KOPT-K1 (cell line): ENCODE measurements at regions not wholly inside any gene's neighbourhood (a gene's known extent, or its start where the extent isn't known, plus 50 kb on each side); places are given as distances from the start of the nearest gene placed in this dataset.

Source experiments
- H3K27ac ChIP-seq: fragments of 200-600 bp; sonication (generic); 2 replicates; pipeline ENCODE4 v1.5.1; 2016; ENCODE audit warnings: antibody characterized with exemption, mild to moderate bottlenecking, low read depth, low read length; ENCODE audit not compliant: poor library complexity, severe bottlenecking
- H3K36me3 ChIP-seq: fragments of 200-600 bp; sonication (generic); 2 replicates; pipeline ENCODE4 v1.5.1; 2017; ENCODE audit warnings: antibody characterized with exemption, mild to moderate bottlenecking, low read length, moderate library complexity; ENCODE audit not compliant: insufficient read depth
- H3K9me3 ChIP-seq: fragments of 200-600 bp; sonication (generic); 2 replicates; pipeline ENCODE4 v1.5.1; 2017; ENCODE audit warnings: antibody characterized with exemption, low read length, mild to moderate bottlenecking; ENCODE audit not compliant: insufficient read depth, poor library complexity, severe bottlenecking

DNA sequence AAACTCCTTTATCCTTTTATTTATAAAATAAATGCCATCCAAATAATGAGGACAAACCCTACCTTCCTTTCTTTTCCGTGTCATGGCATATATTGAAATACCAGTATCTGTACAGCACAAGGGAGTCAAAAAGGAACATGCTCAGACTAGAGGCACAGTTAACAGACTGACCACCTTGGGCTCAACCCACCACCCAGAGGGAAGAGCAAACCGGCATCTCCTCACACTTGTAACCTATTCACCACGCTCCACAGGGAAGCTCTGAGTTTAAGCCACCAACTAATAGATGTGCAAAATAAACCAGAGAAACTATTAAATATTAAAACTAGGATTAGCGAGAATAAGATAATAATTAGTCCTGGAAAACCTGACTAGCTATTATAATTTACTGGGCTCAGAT lies 112.7 kb downstream of the SIPA1L2 start:
- no peaks in the 10 kb centered on the region for H3K9me3 ChIP-seq
- no peak overlapping the region for H3K27ac ChIP-seq

DNA sequence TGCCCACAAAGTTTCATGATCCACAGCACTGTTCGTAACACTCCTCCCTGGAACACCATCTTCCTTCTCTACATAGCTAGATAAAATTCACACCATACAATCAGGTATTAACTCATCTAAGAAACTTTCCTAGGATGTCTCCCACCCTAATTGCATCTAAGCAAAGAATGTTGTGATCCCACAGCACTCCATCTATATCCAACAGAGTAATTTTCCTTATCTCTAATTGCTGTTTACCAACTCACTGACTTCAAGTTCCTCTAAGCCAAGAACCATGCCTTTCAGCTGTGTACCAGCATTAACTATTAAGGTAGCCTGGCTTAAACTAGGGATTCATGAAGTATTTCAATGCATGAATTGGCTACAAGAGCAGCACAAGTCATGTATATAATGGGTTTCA lies 114.2 kb downstream of the SIPA1L2 start:
- Histone ChIP-seq H3K27ac (no peak overlapping the region), H3K9me3 (no peaks in the 10 kb centered on the region), H3K36me3 (no peaks in the 10 kb centered on the region)

More for the DNA sequence above, 112.7 kb downstream of the SIPA1L2 start:
- H3K36me3 ChIP-seq: no peaks in the 10 kb centered on the region

DNA sequence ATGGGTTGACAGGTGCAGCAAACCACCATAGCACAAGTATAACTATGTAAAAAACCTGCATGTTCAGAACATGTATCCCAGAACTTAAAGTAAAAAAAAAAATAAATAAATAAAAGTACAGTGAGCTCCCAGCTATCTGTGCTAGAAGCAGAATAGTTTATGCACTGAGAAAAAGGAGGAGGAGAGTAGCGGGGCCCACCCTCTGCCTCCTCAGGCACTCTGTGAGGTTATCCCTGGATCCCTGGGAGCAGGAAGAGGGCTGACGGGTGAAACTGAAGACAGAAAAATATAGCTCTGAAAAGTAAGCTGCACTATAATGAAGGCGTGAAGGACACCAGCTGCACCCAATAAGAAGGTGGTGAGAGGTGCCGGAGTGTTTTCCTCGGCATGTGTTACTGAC lies 117.2 kb downstream of the SIPA1L2 start:
- Histone ChIP-seq H3K9me3 (no peaks in the 10 kb centered on the region), H3K27ac (no peak overlapping the region), H3K36me3 (no peaks in the 10 kb centered on the region)

GRCh38 chr1:232511172-232511571 lies 118.8 kb downstream of the SIPA1L2 start:
- H3K36me3 ChIP-seq: no peaks in the 10 kb centered on the region
- H3K27ac ChIP-seq: no peak overlapping the region
- no peaks in the 10 kb centered on the region for H3K9me3 ChIP-seq

DNA sequence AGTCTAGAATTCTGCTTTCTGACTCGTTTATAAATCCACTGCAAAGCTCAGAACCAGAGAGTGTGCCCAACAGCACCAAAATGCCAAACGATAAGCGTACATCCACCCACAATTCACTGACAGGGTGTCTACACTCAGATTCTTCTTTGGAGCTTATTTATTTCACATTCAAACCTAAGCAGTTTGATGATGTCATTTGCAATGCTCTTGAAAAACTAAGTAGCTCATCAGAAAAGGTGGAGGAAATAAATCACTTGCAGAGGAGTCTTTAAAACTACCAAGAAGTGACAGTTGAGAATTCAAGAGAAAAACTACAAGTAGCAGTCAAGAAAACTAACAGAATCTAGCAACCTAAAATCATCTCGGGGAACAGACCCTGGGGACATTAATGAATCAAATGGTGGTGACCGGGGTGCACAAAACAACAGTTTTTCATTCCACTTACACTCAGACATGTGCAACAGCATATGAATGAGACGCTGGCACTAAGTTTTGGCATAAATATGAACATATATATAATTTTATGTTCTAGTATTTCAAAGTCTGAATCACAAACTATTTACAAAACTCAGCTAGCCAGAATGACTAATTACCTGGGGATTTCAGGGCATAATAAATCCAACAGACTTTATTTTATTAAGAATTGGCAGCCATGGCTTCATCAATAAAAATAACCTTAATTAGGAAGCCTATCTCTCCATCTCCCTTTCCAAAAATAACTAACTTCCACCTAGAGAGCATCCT lies 119.4 kb downstream of the SIPA1L2 start:
- H3K27ac ChIP-seq: no peak overlapping the region
- H3K9me3 ChIP-seq: no peaks in the 10 kb centered on the region
- H3K36me3 ChIP-seq: no peaks in the 10 kb centered on the region

- no peak overlapping the region for H3K27ac ChIP-seq
- no peaks in the 10 kb centered on the region for H3K36me3 ChIP-seq
These were observed 120.4 kb downstream of the SIPA1L2 start for GRCh38 chr1:232509570-232509969.

DNA sequence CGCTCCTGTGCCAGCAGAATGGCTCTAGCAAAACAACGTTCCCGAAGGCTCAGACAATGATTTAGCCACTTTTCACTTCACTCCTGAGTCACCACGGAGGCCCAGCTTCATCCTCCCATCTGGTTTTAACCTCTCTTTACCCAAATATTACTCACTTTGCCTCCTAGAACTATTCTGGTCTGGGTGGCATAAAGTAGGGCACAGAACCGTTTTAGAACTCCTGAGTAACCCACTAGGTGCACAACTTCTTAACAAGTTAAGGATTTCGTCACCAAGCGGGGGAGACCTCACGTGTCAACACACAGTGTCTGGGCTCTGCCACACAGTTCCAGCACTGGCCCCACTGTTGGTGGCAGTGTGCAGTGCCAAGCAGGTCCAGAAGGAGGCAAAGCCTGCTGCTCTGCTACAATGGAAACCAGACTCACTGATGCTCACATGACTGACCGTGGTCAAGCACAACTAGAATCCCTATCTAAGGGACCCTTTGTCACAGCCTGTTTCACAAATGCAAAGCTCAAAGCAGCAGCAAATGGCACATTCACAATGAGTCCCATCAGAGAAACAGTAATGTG lies 121.7 kb downstream of the SIPA1L2 start:
- Histone ChIP-seq H3K27ac (no peak overlapping the region), H3K9me3 (no peaks in the 10 kb centered on the region), H3K36me3 (no peaks in the 10 kb centered on the region)

More at GRCh38 chr1:232509570-232509969, 120.4 kb downstream of the SIPA1L2 start:
- H3K9me3 ChIP-seq: no peaks in the 10 kb centered on the region

GRCh38 chr1:232507571-232507970 lies 122.4 kb downstream of the SIPA1L2 start:
- Histone ChIP-seq H3K9me3 (no peaks in the 10 kb centered on the region), H3K36me3 (no peaks in the 10 kb centered on the region), H3K27ac (no peak overlapping the region)

GRCh38 chr1:232505884-232506283 lies 124.0 kb downstream of the SIPA1L2 start:
- Histone ChIP-seq H3K36me3 (no peaks in the 10 kb centered on the region), H3K27ac (no peak overlapping the region), H3K9me3 (no peaks in the 10 kb centered on the region)

DNA sequence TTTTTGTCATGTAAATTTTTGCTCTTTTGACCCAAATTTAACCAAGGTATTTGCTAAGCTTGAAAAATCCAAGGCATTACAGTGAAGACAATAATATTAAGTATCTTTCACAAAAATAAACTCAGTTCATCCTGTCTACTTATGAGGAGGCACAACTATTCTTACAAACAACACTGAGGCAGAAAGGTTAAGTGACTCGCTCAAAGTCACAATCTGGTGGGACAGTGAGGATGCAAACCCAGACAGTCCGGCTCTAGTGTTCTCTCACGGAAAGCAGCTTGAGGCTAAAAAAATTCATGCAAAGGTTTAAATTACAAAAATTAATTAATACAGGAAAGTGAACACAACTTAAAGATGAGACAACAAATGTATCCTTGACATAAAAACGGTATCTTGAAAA lies 125.3 kb downstream of the SIPA1L2 start:
- Histone ChIP-seq H3K36me3 (no peaks in the 10 kb centered on the region), H3K27ac (no peak overlapping the region), H3K9me3 (no peaks in the 10 kb centered on the region)

DNA sequence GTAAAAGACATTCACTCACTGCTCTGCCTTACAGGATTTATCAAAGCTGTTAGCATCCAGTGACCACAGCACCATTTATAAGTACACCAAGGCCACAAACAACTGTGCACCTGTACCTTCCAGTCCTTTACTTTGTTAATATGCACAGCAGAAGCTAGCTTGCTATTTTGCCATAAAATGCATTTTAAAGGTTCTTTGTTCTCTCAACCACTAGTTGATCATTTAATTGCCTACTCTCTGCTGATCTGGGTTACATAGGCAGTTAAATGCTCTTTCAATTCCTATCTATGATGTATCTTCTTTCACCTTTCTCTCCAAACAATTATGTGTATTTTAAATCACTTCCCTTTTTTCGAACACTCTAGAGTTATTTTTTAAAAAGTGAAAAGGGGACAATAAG lies 126.4 kb downstream of the SIPA1L2 start:
- Histone ChIP-seq H3K36me3 (no peaks in the 10 kb centered on the region), H3K27ac (no peak overlapping the region), H3K9me3 (no peaks in the 10 kb centered on the region)

DNA sequence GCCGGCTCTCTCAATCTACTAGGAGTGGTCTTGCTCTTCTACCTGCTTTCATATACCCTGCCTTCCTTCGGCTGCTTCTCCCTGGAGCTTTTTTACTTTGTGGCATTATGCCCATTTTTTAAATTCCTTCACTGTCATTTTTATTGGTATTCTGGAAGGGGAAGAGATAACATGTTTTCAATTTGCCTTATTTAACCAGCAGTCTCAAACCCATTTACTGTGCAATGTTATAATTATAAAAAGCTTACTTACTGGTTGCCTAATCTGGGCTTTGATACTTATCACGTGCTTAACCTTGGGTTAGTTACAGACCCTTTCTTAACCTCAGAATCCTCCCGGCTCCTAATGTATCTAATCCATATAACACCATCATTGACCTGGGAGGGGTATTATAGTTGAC lies 128.1 kb downstream of the SIPA1L2 start:
- no peaks in the 10 kb centered on the region for H3K36me3 ChIP-seq
- no peaks in the 10 kb centered on the region for H3K9me3 ChIP-seq
- no peak overlapping the region for H3K27ac ChIP-seq

DNA sequence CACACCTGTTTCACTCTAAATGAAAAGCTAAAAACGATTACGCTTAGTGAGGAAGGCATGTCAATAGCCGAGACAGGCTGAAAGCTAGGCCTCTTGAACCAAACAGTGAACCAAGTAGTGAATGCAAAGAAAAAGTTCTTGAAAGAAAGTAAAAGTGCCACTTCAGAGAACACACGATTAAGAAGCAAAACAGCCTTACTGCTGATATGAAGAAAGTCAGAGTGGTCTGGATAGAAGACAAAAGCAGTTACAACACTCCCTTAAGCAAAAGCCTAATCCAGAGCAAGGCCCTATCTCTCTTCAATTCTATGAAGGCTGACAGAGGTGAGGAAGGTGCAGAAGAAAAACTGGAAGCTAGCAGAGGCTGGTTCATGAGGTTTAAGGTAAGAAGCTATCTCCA lies 130.7 kb downstream of the SIPA1L2 start:
- H3K27ac ChIP-seq: no peak overlapping the region
- no peaks in the 10 kb centered on the region for H3K36me3 ChIP-seq
- H3K9me3 ChIP-seq: no peaks in the 10 kb centered on the region

GRCh38 chr1:232493869-232494268 lies 136.1 kb downstream of the SIPA1L2 start:
- H3K9me3 ChIP-seq: no peaks in the 10 kb centered on the region
- no peaks in the 10 kb centered on the region for H3K36me3 ChIP-seq
- no peak overlapping the region for H3K27ac ChIP-seq

DNA sequence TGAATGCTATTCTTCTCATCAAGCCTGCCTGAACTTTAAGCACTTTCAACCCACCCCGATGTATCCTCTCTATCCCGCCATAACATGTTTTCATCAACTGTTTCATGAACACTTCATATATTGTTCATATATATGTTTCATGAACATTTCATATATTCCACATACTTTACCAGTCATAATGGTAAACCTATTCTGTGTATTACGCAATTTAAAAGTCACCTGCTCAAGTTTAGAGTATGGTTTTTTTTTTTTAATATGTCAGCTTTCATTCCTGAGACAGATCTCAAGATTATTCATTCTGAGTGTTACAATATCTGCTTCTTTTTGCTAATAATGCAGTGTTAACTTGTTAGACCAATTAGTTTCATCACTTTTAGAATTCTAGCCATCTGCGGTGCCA lies 140.7 kb downstream of the SIPA1L2 start:
- Histone ChIP-seq H3K27ac (no peak overlapping the region), H3K9me3 (no peaks in the 10 kb centered on the region), H3K36me3 (no peaks in the 10 kb centered on the region)

- Histone ChIP-seq H3K27ac (no peak overlapping the region), H3K9me3 (no peaks in the 10 kb centered on the region), H3K36me3 (no peaks in the 10 kb centered on the region)
These were observed 142.7 kb downstream of the SIPA1L2 start for GRCh38 chr1:232487236-232487635.
